ENCODE measurements at regions not wholly inside any gene's neighbourhood (a gene's known extent, or its start where the extent isn't known, plus 50 kb on each side); places are given as distances from the start of the nearest gene placed in this dataset.

GRCh38 chr10:28822719-28823464, 145.6 kb downstream of the BAMBI start (continued):
- TF ChIP-seq NFIC (IDR thresholded peaks at IDR 0.05) (peak; percentile 70), ELK3 (CRISPR knock-in tag; IDR thresholded peaks at IDR 0.05) (no peak), ZNF3 (CRISPR knock-in tag; IDR thresholded peaks at IDR 0.05) (no peak), PCBP1 (IDR thresholded peaks at IDR 0.05; ENCODE audit: low read depth, low read length, poor library complexity, severe bottlenecking) (no peak), CSDE1 (IDR thresholded peaks at IDR 0.05) (no peak), STAG1 (CRISPR knock-in tag; IDR thresholded peaks at IDR 0.05; ENCODE audit: borderline replicate concordance) (no peak), DEAF1 (CRISPR knock-in tag; IDR thresholded peaks at IDR 0.05) (no peak), WHSC1 (IDR thresholded peaks at IDR 0.05; ENCODE audit: low read length) (no peak), CHD7 (IDR thresholded peaks at IDR 0.05; ENCODE audit: low read depth, low read length) (no peak), UBTF (IDR thresholded peaks at IDR 0.05; ENCODE audit: borderline replicate concordance in 1 of 2, low read depth in 2 of 2, low read length in 2 of 2) (no peak), ESRRB (CRISPR knock-in tag; IDR thresholded peaks at IDR 0.05; ENCODE audit: borderline replicate concordance) (no peak)
